Endodermal cell (in vitro differentiated cells): ENCODE measurements at regions not wholly inside any gene's neighbourhood (a gene's known extent, or its start where the extent isn't known, plus 50 kb on each side); places are given as distances from the start of the nearest gene placed in this dataset.

ENCODE experiments used
- DNase-seq: peaks from one replicate; pipeline ENCODE4 v3.0.0-alpha.2; 2017
- H3K27ac ChIP-seq: 2 replicates; pipeline ENCODE4 v1.5.1; 2013; ENCODE audit warnings: mild to moderate bottlenecking, low read depth, low read length, moderate library complexity
- H3K27me3 ChIP-seq: 2 replicates; pipeline ENCODE4 v1.6.1; 2013; ENCODE audit warnings: mild to moderate bottlenecking, low read length, moderate library complexity; ENCODE audit not compliant: insufficient read depth, control insufficient read depth, poor library complexity, severe bottlenecking
- H3K36me3 ChIP-seq: 2 replicates; pipeline ENCODE4 v1.7.0; 2013; ENCODE audit warnings: mild to moderate bottlenecking, low read length, moderate library complexity; ENCODE audit not compliant: control insufficient read depth, insufficient read depth
- H3K4me1 ChIP-seq: one replicate; pipeline ENCODE4 v1.7.0; 2013; ENCODE audit warnings: low read length; ENCODE audit not compliant: control insufficient read depth, insufficient read depth
- H3K4me3 ChIP-seq: 2 replicates; pipeline ENCODE4 v1.5.1; 2013; ENCODE audit warnings: mild to moderate bottlenecking, low read length, moderate library complexity
- H3K9ac ChIP-seq: 2 replicates; pipeline ENCODE4 v1.6.1; 2013; ENCODE audit warnings: mild to moderate bottlenecking, low read length, moderate library complexity; ENCODE audit not compliant: poor library complexity, severe bottlenecking; ENCODE audit errors: extremely low read depth
- H3K9me3 ChIP-seq: 2 replicates; pipeline ENCODE4 v1.6.1; 2013; ENCODE audit warnings: mild to moderate bottlenecking, low read length, moderate library complexity; ENCODE audit not compliant: control insufficient read depth
- H3K27ac Mint-ChIP-seq: 2 replicates; pipeline ENCODE4 v1.8.0; 2020; ENCODE audit warnings: mixed read lengths
- H3K27me3 Mint-ChIP-seq: 2 replicates; pipeline ENCODE4 v1.8.0; 2021; ENCODE audit warnings: mild to moderate bottlenecking, mixed read lengths; ENCODE audit not compliant: insufficient read depth
- H3K36me3 Mint-ChIP-seq: 2 replicates; pipeline ENCODE4 v1.8.0; 2020; ENCODE audit warnings: low read depth, mixed read lengths
- H3K4me1 Mint-ChIP-seq: 2 replicates; pipeline ENCODE4 v1.8.0; 2020; ENCODE audit warnings: mixed read lengths
- H3K4me3 Mint-ChIP-seq: 2 replicates; pipeline ENCODE4 v1.8.0; 2020; ENCODE audit warnings: mild to moderate bottlenecking, moderate library complexity, mixed read lengths
- H3K9me3 Mint-ChIP-seq: 2 replicates; pipeline ENCODE4 v1.8.0; 2020; ENCODE audit warnings: mild to moderate bottlenecking, mixed read lengths
- CTCF ChIP-seq: fragments of 200-600 bp; sonication (generic); conservative IDR thresholded peaks from 2 replicates; pipeline ENCODE4 v1.5.0; 2021; ENCODE audit warnings: antibody characterized with exemption, mild to moderate bottlenecking
- WGBS, 2 experiments: methylation state at CpG; one replicate each; pipeline versions ENCODE4 v1.1.5 to v1.1.7; 2013; ENCODE audit warnings: missing lambda C conversion rate in 2 of 2, mixed read lengths in 1 of 2; ENCODE audit not compliant: insufficient coverage in 1 of 2, insufficient read length in 1 of 2; 5-methylcytosine and 5-hydroxymethylcytosine counted together

- no peaks in the 10 kb centered on the region for H3K27me3 Mint-ChIP-seq
- 92% methylated on average over 1 of the region's 2 CpGs; no CpG with 5 or more reads in 1 of the 2 experiments for WGBS, 2 experiments
- no peak overlapping the region for H3K27ac Mint-ChIP-seq
- Histone ChIP-seq H3K27ac (no peak overlapping the region), H3K4me1 (no peaks in the 10 kb centered on the region), H3K27me3 (no peaks in the 10 kb centered on the region), H3K9me3 (no peaks in the 10 kb centered on the region), H3K4me3 (no peak overlapping the region), H3K36me3 (no peaks in the 10 kb centered on the region), H3K9ac (no peak overlapping the region)
- no peak for DNase-seq
- H3K4me3 Mint-ChIP-seq = no peak overlapping the region
- no peaks in the 10 kb centered on the region for H3K4me1 Mint-ChIP-seq
- TF ChIP-seq CTCF = no peak
- no peaks in the 10 kb centered on the region for H3K36me3 Mint-ChIP-seq
- no peaks in the 10 kb centered on the region for H3K9me3 Mint-ChIP-seq
These were observed 57.2 kb upstream of the PUDP start for GRCh38 chrX:7205037-7205577.

GRCh38 chrX:7204619-7205018 is 56.7 kb upstream of the PUDP start:
- Mint-ChIP-seq H3K4me1 (no peaks in the 10 kb centered on the region), H3K27ac (no peak overlapping the region), H3K36me3 (no peaks in the 10 kb centered on the region), H3K4me3 (no peak overlapping the region), H3K9me3 (no peaks in the 10 kb centered on the region), H3K27me3 (no peaks in the 10 kb centered on the region)
- H3K27ac ChIP-seq = no peak overlapping the region
- no peak for TF ChIP-seq CTCF
- no peak overlapping the region for H3K4me3 ChIP-seq
- DNase-seq = no peak
- no peak overlapping the region for H3K9ac ChIP-seq
- 100% methylated on average over 1 of the region's 1 CpG; no CpG with 5 or more reads in 1 of the 2 experiments for WGBS, 2 experiments
- no peaks in the 10 kb centered on the region for H3K36me3 ChIP-seq
- H3K4me1 ChIP-seq = no peaks in the 10 kb centered on the region
- no peaks in the 10 kb centered on the region for H3K9me3 ChIP-seq
- H3K27me3 ChIP-seq = no peaks in the 10 kb centered on the region

DNA sequence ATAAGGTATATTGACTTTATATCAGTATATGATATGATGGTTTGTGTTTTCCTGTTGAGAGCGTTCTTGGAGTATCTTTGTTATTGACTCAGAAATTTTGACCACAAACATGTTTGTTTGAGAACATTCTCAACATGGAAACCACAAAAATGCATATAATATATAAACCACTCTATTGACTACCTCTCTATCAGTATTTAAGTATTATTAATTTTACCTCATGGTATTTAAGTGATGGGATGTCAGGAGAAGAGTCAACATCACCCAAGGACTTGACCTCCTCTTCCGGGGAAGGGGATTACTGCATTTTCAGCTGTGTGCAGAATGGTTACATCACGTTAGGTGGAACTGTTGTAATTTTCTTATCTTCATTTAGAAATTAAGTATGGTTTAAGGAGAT is 54.3 kb upstream of the PUDP start:
- no peaks in the 10 kb centered on the region for H3K9me3 Mint-ChIP-seq
- Histone ChIP-seq H3K4me1 (no peaks in the 10 kb centered on the region), H3K27me3 (no peaks in the 10 kb centered on the region), H3K9ac (no peak overlapping the region), H3K36me3 (no peaks in the 10 kb centered on the region), H3K27ac (no peak overlapping the region), H3K9me3 (no peaks in the 10 kb centered on the region), H3K4me3 (no peak overlapping the region)
- no peaks in the 10 kb centered on the region for H3K36me3 Mint-ChIP-seq
- DNase-seq = no peak
- no peak overlapping the region for H3K27ac Mint-ChIP-seq
- no peaks in the 10 kb centered on the region for H3K4me1 Mint-ChIP-seq
- no peak overlapping the region for H3K4me3 Mint-ChIP-seq
- WGBS, 2 experiments = 100% methylated on average over 2 of the region's 3 CpGs; no CpG with 5 or more reads in 1 of the 2 experiments
- no peak for TF ChIP-seq CTCF
- H3K27me3 Mint-ChIP-seq = no peaks in the 10 kb centered on the region
